ENCODE measurements at regions not wholly inside any gene's neighbourhood (a gene's known extent, or its start where the extent isn't known, plus 50 kb on each side); places are given as distances from the start of the nearest gene placed in this dataset.

DNA sequence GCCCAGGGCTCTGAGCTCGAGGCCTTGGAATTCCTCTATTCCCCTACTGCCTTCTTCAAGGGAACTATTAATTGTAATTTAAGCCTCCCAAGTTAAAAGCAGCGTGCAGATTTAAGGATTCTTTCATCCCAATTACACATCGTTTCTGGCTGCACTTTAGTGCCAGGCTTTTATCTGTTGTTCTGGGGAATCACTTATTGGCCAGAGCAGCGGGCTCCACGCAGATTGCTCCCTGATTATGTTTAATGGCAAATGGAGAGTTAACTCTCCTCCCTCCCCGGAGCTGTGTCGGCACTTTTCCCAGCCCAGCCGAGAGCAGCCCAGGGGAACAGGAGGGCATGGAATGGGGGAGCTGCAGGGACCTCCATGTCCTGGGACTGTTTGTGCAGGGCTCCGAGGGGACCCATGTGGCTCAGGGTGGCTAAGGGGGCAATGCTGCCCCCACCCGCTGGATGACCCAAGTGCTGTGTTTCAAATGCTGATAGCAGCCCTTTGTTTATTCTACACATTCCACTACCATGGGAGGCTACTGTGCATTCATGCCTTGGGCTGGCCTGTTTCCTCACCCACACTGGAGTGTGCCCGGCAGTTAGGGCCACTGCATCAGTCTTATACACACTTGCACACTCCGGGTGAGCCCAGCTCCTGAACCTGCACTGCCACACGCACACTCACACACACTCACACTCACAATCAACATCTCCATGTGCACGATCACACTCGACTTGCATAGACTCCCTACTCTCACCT, 93.3 kb upstream of the POU3F1 start:
- WGBS, 2 donors (ENCODE audit: low coverage in 1 of 2): 13 to 40% methylated on average over 1 to 9 of the region's 15 CpGs
- Histone ChIP-seq H3K27me3 (peaks cover 89% of the 10 kb centered on the region), H3K9me3 (peaks cover 0 to 1% (median 0%) of the 10 kb centered on the region in 3 donors), H3K4me1 (peaks cover 0 to 33% (median 11%) of the 10 kb centered on the region in 3 donors), H3K27ac (peak overlapping the region in 1 of 4 donors; percentile 59), H3K4me3 (no peak overlapping the region), H3K36me3 (no peaks in the 10 kb centered on the region)
- TF ChIP-seq EP300 (IDR thresholded peaks at IDR 0.05): no peak
- no peak for ATAC-seq

DNA sequence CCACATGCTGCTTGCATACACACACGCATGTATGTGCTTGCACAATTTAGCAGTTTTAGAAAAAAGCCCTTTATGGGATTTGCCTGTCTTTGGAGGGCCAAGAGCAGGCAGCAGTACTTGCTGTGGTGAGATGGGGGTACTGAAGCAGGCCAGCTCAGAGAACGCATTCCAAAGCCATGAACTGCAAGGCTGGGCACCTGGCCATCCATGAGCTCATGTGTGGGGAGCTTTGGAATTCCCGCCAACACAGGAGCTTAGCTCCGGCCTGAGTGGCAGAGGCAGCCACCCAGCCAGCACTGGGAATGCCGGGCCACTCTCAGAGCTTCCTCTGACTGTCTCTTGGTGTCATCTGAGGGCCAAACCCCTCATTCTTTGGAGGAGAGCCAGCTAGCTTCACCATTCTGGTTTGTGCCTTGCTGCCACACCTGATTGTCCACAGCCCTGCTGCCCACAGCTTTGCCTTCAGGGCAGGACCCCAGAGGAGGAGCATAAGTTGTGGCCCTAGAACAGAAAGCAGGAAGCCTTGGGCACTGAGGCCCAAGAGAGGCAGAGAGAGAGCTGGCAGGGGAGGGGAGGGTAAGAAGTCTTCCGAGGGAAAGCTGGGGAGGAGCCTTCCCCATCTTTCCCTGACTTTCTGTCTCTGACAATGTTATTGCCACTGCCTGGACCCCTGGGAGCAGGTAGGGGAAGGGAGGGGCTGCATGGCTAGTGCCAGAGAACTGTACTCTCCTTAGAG, 92.1 kb upstream of the POU3F1 start:
- H3K27me3 ChIP-seq: peaks cover 89% of the 10 kb centered on the region

DNA sequence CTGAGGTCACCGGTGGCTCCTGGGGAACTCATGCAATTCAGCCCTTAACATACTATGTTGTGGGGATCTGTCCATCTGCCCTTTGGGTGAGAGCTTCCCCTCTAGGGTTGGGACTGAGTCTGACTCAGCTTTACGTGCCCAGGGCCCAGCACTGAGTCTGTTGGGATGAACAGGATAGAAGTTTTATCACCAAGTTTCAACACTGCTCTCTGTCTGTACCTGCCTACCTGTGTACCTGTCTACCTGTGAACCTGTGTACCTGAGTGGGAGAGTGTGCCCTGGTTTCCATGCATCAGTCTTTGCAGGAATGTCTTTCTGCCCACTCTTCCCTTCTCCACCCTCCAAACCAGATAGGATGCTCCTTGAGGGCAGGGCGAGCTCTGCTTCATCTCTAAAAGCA, 90.6 kb upstream of the POU3F1 start:
- WGBS, 2 donors (ENCODE audit: low coverage in 1 of 2): 100% methylated on average over 1 of the region's 3 CpGs; no CpG with 5 or more reads in 1 of the 2 donors
- H3K27me3 ChIP-seq: peaks cover 89% of the 10 kb centered on the region
- no peak for TF ChIP-seq POLR2AphosphoS5 (IDR thresholded peaks at IDR 0.05)
- TF ChIP-seq EP300 (IDR thresholded peaks at IDR 0.05): no peak
- TF ChIP-seq POLR2A (IDR thresholded peaks at IDR 0.05): no peak
- TF ChIP-seq, protein P1, sequence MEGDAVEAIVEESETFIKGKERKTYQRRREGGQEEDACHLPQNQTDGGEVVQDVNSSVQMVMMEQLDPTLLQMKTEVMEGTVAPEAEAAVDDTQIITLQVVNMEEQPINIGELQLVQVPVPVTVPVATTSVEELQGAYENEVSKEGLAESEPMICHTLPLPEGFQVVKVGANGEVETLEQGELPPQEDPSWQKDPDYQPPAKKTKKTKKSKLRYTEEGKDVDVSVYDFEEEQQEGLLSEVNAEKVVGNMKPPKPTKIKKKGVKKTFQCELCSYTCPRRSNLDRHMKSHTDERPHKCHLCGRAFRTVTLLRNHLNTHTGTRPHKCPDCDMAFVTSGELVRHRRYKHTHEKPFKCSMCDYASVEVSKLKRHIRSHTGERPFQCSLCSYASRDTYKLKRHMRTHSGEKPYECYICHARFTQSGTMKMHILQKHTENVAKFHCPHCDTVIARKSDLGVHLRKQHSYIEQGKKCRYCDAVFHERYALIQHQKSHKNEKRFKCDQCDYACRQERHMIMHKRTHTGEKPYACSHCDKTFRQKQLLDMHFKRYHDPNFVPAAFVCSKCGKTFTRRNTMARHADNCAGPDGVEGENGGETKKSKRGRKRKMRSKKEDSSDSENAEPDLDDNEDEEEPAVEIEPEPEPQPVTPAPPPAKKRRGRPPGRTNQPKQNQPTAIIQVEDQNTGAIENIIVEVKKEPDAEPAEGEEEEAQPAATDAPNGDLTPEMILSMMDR (IDR thresholded peaks at IDR 0.05): no peak

More for the DNA sequence above, 92.1 kb upstream of the POU3F1 start:
- TF ChIP-seq, protein P1 (IDR thresholded peaks at IDR 0.05): peak in 3 of 4 experiments; percentile 35 to 61 (median 35)
- TF ChIP-seq POLR2A (IDR thresholded peaks at IDR 0.05): no peak
- TF ChIP-seq EP300 (IDR thresholded peaks at IDR 0.05): no peak
- peak; percentile 80 for TF ChIP-seq POLR2AphosphoS5 (IDR thresholded peaks at IDR 0.05)
- Histone ChIP-seq H3K4me1 (peaks cover 0 to 43% (median 11%) of the 10 kb centered on the region in 3 donors), H3K9me3 (no peaks in the 10 kb centered on the region), H3K4me3 (no peak overlapping the region), H3K36me3 (no peaks in the 10 kb centered on the region), H3K27ac (peak overlapping the region in 3 of 4 donors; percentile 55 to 59 (median 55))
- ATAC-seq: peak; percentile 93
- 12% methylated on average over 5 of the region's 6 CpGs; no CpG with 5 or more reads in 1 of the 2 donors for WGBS, 2 donors (ENCODE audit: low coverage in 1 of 2)

DNA sequence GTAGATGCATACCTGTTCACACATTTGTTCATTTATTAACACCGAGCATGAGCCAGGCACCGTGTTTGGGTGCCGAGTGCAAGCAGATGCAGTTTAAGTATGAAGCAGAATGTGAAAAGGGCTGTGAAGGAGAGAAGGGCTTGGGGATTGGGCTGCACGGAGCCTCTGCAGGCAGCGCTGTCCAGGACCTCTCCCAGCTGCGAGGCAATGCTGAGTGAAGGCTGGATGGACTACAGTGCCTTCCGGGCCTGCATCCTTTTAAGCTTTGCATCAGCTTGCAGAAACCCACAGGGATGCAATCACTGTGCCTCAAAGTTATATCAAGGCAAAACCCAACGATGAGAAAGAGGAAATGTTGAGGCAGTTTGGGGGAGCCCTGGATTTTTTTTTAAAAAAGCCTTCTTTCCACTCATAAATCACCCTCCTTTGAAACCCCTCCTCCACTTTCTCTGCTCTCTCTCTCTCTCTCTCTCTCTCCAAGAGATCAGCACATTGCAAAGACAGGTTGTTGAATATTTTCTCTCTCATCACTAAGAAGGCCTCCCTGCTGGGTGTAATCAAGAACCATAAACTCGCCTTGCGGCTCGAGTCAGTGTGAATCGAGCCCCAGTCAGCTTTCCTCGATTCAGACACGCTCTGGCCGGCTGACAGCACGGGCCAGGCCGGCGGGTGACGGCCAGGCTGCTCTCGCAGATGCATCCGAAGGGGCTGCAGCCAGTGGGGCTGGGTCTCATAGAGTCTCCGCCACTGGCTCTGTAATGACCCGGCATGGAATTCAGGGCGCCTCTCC, 89.2 kb upstream of the POU3F1 start:
- no peaks in the 10 kb centered on the region for H3K36me3 ChIP-seq
- peaks cover 89% of the 10 kb centered on the region for H3K27me3 ChIP-seq
- peaks cover 0 to 45% (median 11%) of the 10 kb centered on the region in 3 donors for H3K4me1 ChIP-seq
- TF ChIP-seq EP300 (IDR thresholded peaks at IDR 0.05) (no peak), POLR2A (IDR thresholded peaks at IDR 0.05) (no peak), POLR2AphosphoS5 (IDR thresholded peaks at IDR 0.05) (no peak)
- TF ChIP-seq, protein P1 (IDR thresholded peaks at IDR 0.05): no peak
- no peak overlapping the region for H3K27ac ChIP-seq
- WGBS, 2 donors (ENCODE audit: low coverage in 1 of 2): 21 to 32% methylated on average over 7 to 11 of the region's 24 CpGs
- no peaks in the 10 kb centered on the region for H3K9me3 ChIP-seq
- no peak for ATAC-seq
- H3K4me3 ChIP-seq: no peak overlapping the region

More for the DNA sequence above, 90.6 kb upstream of the POU3F1 start:
- no peaks in the 10 kb centered on the region for H3K36me3 ChIP-seq
- no peak for ATAC-seq
- H3K4me3 ChIP-seq: no peak overlapping the region
- H3K4me1 ChIP-seq: peaks cover 0 to 45% (median 11%) of the 10 kb centered on the region in 3 donors
- H3K9me3 ChIP-seq: no peaks in the 10 kb centered on the region
- H3K27ac ChIP-seq: no peak overlapping the region

DNA sequence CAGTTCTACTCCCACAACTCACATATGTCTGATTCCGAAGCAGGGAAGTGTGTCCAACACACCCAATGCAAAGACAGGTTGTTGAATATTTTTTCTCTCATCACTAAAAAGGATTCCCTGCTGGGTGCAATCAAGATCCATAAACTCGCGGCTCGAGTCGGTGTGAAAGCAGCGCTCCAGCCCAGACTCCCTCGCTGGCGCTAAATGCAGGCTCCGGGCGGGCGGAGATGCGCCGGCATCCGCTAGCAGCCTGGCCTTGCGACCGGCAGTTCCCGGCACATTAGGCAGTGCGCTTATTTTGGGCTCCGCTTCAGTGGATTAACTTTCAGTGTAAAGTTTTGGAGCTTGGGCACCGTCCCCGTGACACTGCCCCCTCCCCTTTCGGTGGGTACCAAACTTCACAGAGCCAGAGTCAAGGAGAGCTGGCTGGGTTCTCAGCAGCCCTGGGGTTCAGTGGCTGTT, 87.7 kb upstream of the POU3F1 start:
- Histone ChIP-seq H3K4me3 (no peak overlapping the region), H3K36me3 (no peaks in the 10 kb centered on the region), H3K27ac (no peak overlapping the region), H3K4me1 (peaks cover 0 to 33% (median 5%) of the 10 kb centered on the region in 3 donors), H3K27me3 (peaks cover 90% of the 10 kb centered on the region), H3K9me3 (no peaks in the 10 kb centered on the region)
- 3 to 17% methylated on average over 1 to 10 of the region's 22 CpGs for WGBS, 2 donors (ENCODE audit: low coverage in 1 of 2)
- ATAC-seq: no peak
- no peak for TF ChIP-seq EP300 (IDR thresholded peaks at IDR 0.05)
- TF ChIP-seq, protein P1 (IDR thresholded peaks at IDR 0.05): no peak
- TF ChIP-seq POLR2AphosphoS5 (IDR thresholded peaks at IDR 0.05): no peak
- TF ChIP-seq POLR2A (IDR thresholded peaks at IDR 0.05): no peak
